ENCODE measurements at regions not wholly inside any gene's neighbourhood (a gene's known extent, or its start where the extent isn't known, plus 50 kb on each side); places are given as distances from the start of the nearest gene placed in this dataset.
A peak's percentile ranks its signal among the peaks of the same experiment; 100 is the strongest.
"Not testable (repeated sequence)": the region's sequence is repeated elsewhere in the genome, so short reads cannot be mapped to it uniquely, and the experiment has no call there.

GRCh38 chr9:82057805-82058204, 69.2 kb downstream of the SPATA31D1 start:
- H2BK120ac ChIP-seq (ENCODE audit: low read depth, low read length, poor library complexity, severe bottlenecking), result no peak overlapping the region
- no peak overlapping the region for H3K18ac ChIP-seq (ENCODE audit: insufficient read length, low read depth, low read length)
- H3T11ph ChIP-seq (ENCODE audit: low read length), result no peak overlapping the region
- no peak overlapping the region for H2AK5ac ChIP-seq (ENCODE audit: insufficient read length, low read length)
- no peak overlapping the region for H3K9ac ChIP-seq (ENCODE audit: extremely low read depth, insufficient read length, low read length)
- H4K8ac ChIP-seq (replicated peaks; ENCODE audit: insufficient read length, low read depth, low read length), result no peak overlapping the region
- Mint-ChIP-seq H3K36me3 (ENCODE audit: insufficient read depth in 1 of 3, low read depth in 3 of 3) (no peaks in the 10 kb centered on the region; a peak in 3 of 7 replicates), H3K4me3 (no peak overlapping the region), H3K9me3 (peaks cover 0 to 6% of the 10 kb centered on the region in 2 experiments; a peak in 2 of 5 replicates), H3K27ac (peak overlapping the region in 1 of 3 experiments; percentile 18; a peak in 1 of 7 replicates), H3K4me1 (no peaks in the 10 kb centered on the region), H3K27me3 (ENCODE audit: low read depth) (no peaks in the 10 kb centered on the region)
- no peak overlapping the region for H2BK15ac ChIP-seq (ENCODE audit: low read depth, low read length)
- no peak overlapping the region for H4K91ac ChIP-seq (ENCODE audit: insufficient read length, low read depth, low read length)
- H3K56ac ChIP-seq (ENCODE audit: insufficient read length, low read depth, low read length), result no peak overlapping the region
- no peak for TF ChIP-seq CTCF (conservative IDR thresholded peaks at IDR 0.05)
- DNase-seq, result no peak
- no peaks in the 10 kb centered on the region for H3K4me1 ChIP-seq (ENCODE audit: insufficient read depth, low read length)
- H2BK5ac ChIP-seq (ENCODE audit: insufficient read length, low read length), result no peak overlapping the region
- no peak overlapping the region for H3K4ac ChIP-seq (ENCODE audit: low read depth, low read length)
- no peaks in the 10 kb centered on the region for H3K23me2 ChIP-seq (ENCODE audit: insufficient read length, low read depth, low read length, poor library complexity, severe bottlenecking)
- H3K27ac ChIP-seq (ENCODE audit: insufficient read length, low read depth, low read length), result no peak overlapping the region
- H3K27me3 ChIP-seq (ENCODE audit: insufficient read depth, low read length), result no peaks in the 10 kb centered on the region
- H3K9me3 ChIP-seq (ENCODE audit: control insufficient read depth, low read depth, low read length), result no peaks in the 10 kb centered on the region
- no peaks in the 10 kb centered on the region for H3K79me1 ChIP-seq (ENCODE audit: insufficient read depth, low read depth, low read length, poor library complexity, severe bottlenecking)
- no peak overlapping the region for H2AFZ ChIP-seq (ENCODE audit: low read length)
- no peak overlapping the region for H3K23ac ChIP-seq (ENCODE audit: insufficient read length, low read depth, low read length)
- H3K79me2 ChIP-seq (ENCODE audit: insufficient read depth, low read length), result no peaks in the 10 kb centered on the region
- H4K5ac ChIP-seq (ENCODE audit: insufficient read length, low read depth, low read length), result no peak overlapping the region
- no peak overlapping the region for H3K4me2 ChIP-seq (ENCODE audit: insufficient read depth, insufficient read length, low read length)
- H3K14ac ChIP-seq (ENCODE audit: insufficient read depth, low read length), result no peak overlapping the region
- no CpG with 5 or more reads among the region's 5 CpGs for WGBS (ENCODE audit: extremely low coverage, insufficient read length, low lambda C conversion rate)
- no peaks in the 10 kb centered on the region for H4K20me1 ChIP-seq (ENCODE audit: control insufficient read depth, insufficient read depth, insufficient read length)
- H2BK20ac ChIP-seq (ENCODE audit: low read depth, low read length, poor library complexity, severe bottlenecking), result no peak overlapping the region
- no peak overlapping the region for H2BK12ac ChIP-seq (ENCODE audit: insufficient read length, low read depth, low read length)

DNA sequence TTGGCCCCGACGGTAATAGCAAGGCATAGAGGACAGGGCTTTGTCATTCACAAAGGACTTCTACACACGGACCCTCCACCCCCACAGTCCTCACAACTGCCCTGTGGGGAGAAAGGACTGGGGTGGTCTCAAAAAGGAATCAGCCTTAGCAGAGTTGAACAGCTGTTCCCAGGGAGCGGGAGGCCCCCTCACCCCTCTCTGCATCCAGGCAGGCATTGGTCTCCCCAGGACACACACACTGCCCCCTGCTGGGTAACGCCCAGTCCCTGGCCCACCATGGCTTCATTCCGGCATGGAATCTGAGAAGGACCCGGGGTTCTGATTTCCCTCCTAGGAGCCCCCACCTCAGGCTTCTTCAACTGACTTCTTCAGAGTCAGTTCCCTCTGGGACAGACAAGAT, 73.2 kb downstream of the SPATA31D1 start:
- not testable (repeated sequence) for H3K9ac ChIP-seq (ENCODE audit: extremely low read depth, insufficient read length, low read length); H4K91ac ChIP-seq (ENCODE audit: insufficient read length, low read depth, low read length); H4K20me1 ChIP-seq (ENCODE audit: control insufficient read depth, insufficient read depth, insufficient read length); H3K36me3 Mint-ChIP-seq (ENCODE audit: insufficient read depth in 1 of 3, low read depth in 3 of 3); H3K14ac ChIP-seq (ENCODE audit: insufficient read depth, low read length); H3K23ac ChIP-seq (ENCODE audit: insufficient read length, low read depth, low read length); DNase-seq; H3K4me2 ChIP-seq (ENCODE audit: insufficient read depth, insufficient read length, low read length); H2BK5ac ChIP-seq (ENCODE audit: insufficient read length, low read length); H3K79me2 ChIP-seq (ENCODE audit: insufficient read depth, low read length); H3K18ac ChIP-seq (ENCODE audit: insufficient read length, low read depth, low read length); H3T11ph ChIP-seq (ENCODE audit: low read length); H3K56ac ChIP-seq (ENCODE audit: insufficient read length, low read depth, low read length); H3K23me2 ChIP-seq (ENCODE audit: insufficient read length, low read depth, low read length, poor library complexity, severe bottlenecking); H4K8ac ChIP-seq (replicated peaks; ENCODE audit: insufficient read length, low read depth, low read length); H3K4me3 Mint-ChIP-seq; H3K4me1 Mint-ChIP-seq; H2BK120ac ChIP-seq (ENCODE audit: low read depth, low read length, poor library complexity, severe bottlenecking); H2BK12ac ChIP-seq (ENCODE audit: insufficient read length, low read depth, low read length); H2AK5ac ChIP-seq (ENCODE audit: insufficient read length, low read length); H2AFZ ChIP-seq (ENCODE audit: low read length); H3K4me1 ChIP-seq (ENCODE audit: insufficient read depth, low read length); H3K9me3 Mint-ChIP-seq; H3K79me1 ChIP-seq (ENCODE audit: insufficient read depth, low read depth, low read length, poor library complexity, severe bottlenecking); H2BK15ac ChIP-seq (ENCODE audit: low read depth, low read length); H3K27me3 Mint-ChIP-seq (ENCODE audit: low read depth); H3K27ac ChIP-seq (ENCODE audit: insufficient read length, low read depth, low read length); H2BK20ac ChIP-seq (ENCODE audit: low read depth, low read length, poor library complexity, severe bottlenecking); H3K4ac ChIP-seq (ENCODE audit: low read depth, low read length); H3K9me3 ChIP-seq (ENCODE audit: control insufficient read depth, low read depth, low read length); H4K5ac ChIP-seq (ENCODE audit: insufficient read length, low read depth, low read length); H3K27me3 ChIP-seq (ENCODE audit: insufficient read depth, low read length); H3K27ac Mint-ChIP-seq
- WGBS (ENCODE audit: extremely low coverage, insufficient read length, low lambda C conversion rate), result no CpG with 5 or more reads among the region's 7 CpGs
